Caco-2 (cell line): ENCODE measurements at regions not wholly inside any gene's neighbourhood (a gene's known extent, or its start where the extent isn't known, plus 50 kb on each side); places are given as distances from the start of the nearest gene placed in this dataset.
"Not testable (repeated sequence)": the region's sequence is repeated elsewhere in the genome, so short reads cannot be mapped to it uniquely, and the experiment has no call there.

Experiments
- BruUV-seq: library from RNA; stranded (reverse); fragments of 400-500 nt; replicated peaks from 2 replicates; lab custom pipeline; 2021; lab: Mats Ljungman, UMichigan
- CTCF ChIA-PET: fragments of 300-600 bp; sonication (Branson Sonifier 250); formaldehyde crosslinking; loops from one replicate; lab custom pipeline; 2022; ENCODE audit warnings: antibody characterized with exemption; lab: Charles Lee
- POLR2A ChIA-PET: fragments of 300-600 bp; sonication (Branson Sonifier 250); formaldehyde crosslinking; loops from one replicate; lab custom pipeline; 2022; ENCODE audit warnings: antibody characterized with exemption; lab: Charles Lee
- DNase-seq, 2 experiments: peaks; one replicate each; pipeline versions ENCODE4 v3.0.0 to v3.0.0-alpha.2; 2020 to 2022
- H3K27me3 ChIP-seq: replicated peaks from 2 replicates; pipeline ENCODE4 v1.6.0; 2011; ENCODE audit warnings: low read length; ENCODE audit not compliant: control insufficient read depth, insufficient read depth
- H3K36me3 ChIP-seq: 2 replicates; pipeline ENCODE4 v1.5.1; 2011; ENCODE audit warnings: low read length; ENCODE audit not compliant: control insufficient read depth, insufficient read depth
- H3K4me1 ChIP-seq: fragments of 250-450 bp; sonication (Bioruptor Pico); 2 replicates; pipeline ENCODE4 v1.5.1; 2020; ENCODE audit warnings: mild to moderate bottlenecking
- H3K4me3 ChIP-seq: 2 replicates; pipeline ENCODE4 v1.5.1; 2011; ENCODE audit warnings: low read depth, mild to moderate bottlenecking, control low read depth, low read length
- H3K9me3 ChIP-seq: fragments of 250-450 bp; sonication (Bioruptor Pico); 2 replicates; pipeline ENCODE4 v1.5.1; 2020; ENCODE audit warnings: mild to moderate bottlenecking, moderate library complexity
- H3K27ac Mint-ChIP-seq: one replicate; pipeline ENCODE4 v1.8.0; 2022; ENCODE audit warnings: mixed read lengths; ENCODE audit not compliant: unreplicated experiment
- H3K27me3 Mint-ChIP-seq: one replicate; pipeline ENCODE4 v1.8.0; 2022; ENCODE audit warnings: mixed read lengths; ENCODE audit not compliant: insufficient read depth, unreplicated experiment
- H3K36me3 Mint-ChIP-seq: one replicate; pipeline ENCODE4 v1.8.0; 2022; ENCODE audit warnings: mild to moderate bottlenecking, mixed read lengths; ENCODE audit not compliant: insufficient read depth, unreplicated experiment
- H3K4me1 Mint-ChIP-seq: one replicate; pipeline ENCODE4 v1.8.0; 2022; ENCODE audit warnings: low read depth, mixed read lengths; ENCODE audit not compliant: unreplicated experiment
- H3K4me3 Mint-ChIP-seq: one replicate; pipeline ENCODE4 v1.8.0; 2022; ENCODE audit warnings: mild to moderate bottlenecking, moderate library complexity, mixed read lengths; ENCODE audit not compliant: unreplicated experiment
- H3K9me3 Mint-ChIP-seq: one replicate; pipeline ENCODE4 v1.8.0; 2022; ENCODE audit warnings: mixed read lengths; ENCODE audit not compliant: unreplicated experiment
- intact Hi-C: fragments of 100-400 bp; cut with micrococcal nuclease; formaldehyde crosslinking; loops from one replicate; pipeline ENCODE4 v1.10.0; 2022; ENCODE audit not compliant: unreplicated experiment
- TF ChIP-seq, protein P1 (sequence below), 2 experiments: fragments of 200-600 bp in 1 of 2; IDR thresholded peaks; 1 replicate in 1 of 2; 2 replicates in 1 of 2; pipeline versions ENCODE4 v1.5.1 to v1.8.0; 2011 to 2022; ENCODE audit warnings: antibody characterized with exemption in 1 of 2, control low read depth in 1 of 2, inconsistent platforms in 1 of 2, low read depth in 1 of 2, low read length in 1 of 2, mild to moderate bottlenecking in 1 of 2, moderate library complexity in 1 of 2; ENCODE audit not compliant: insufficient read depth in 1 of 2, severe bottlenecking in 1 of 2, unreplicated experiment in 1 of 2

DNA sequence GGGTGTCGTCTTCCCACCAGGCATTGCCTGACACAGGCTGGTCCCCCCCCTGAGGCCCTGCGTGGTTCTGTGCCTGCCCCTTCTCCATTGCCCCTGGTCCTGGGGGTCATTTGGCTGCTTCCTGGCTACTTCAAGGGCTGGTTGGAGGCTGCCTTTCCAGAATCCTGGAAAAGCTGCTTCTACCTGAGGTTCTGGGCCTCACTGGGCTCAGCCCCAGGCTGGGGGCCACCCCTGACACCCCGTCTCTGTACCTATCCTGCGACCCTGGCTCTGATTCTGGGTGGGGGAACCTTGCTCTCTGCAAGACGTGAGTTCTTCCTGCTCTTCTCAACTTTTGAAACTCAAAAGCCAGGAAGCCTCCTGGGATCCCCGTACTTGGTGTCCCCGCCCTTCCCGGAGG is 149.3 kb upstream of the PTPN1 start:
- Mint-ChIP-seq H3K4me1 (peaks cover 15% of the 10 kb centered on the region), H3K27ac (no peak overlapping the region), H3K4me3 (no peak overlapping the region), H3K36me3 (no peaks in the 10 kb centered on the region), H3K27me3 (no peaks in the 10 kb centered on the region), H3K9me3 (no peaks in the 10 kb centered on the region)
- Histone ChIP-seq H3K4me1 (peaks cover 20% of the 10 kb centered on the region), H3K36me3 (no peaks in the 10 kb centered on the region), H3K27me3 (no peaks in the 10 kb centered on the region), H3K9me3 (no peaks in the 10 kb centered on the region; the same call in 1 of the 2 replicates), H3K4me3 (no peak overlapping the region)
- POLR2A ChIA-PET, result no interaction called here
- CTCF ChIA-PET, result interaction anchor here (0.8 to 0.9 kb wide), 2 partner anchors 30 to 103 kb away, joined by 3 to 4 read pairs; no protein-coding TSS in a partner anchor
- BruUV-seq, result no TSS peak
- DNase-seq, result no peak
- TF ChIP-seq, protein P1, sequence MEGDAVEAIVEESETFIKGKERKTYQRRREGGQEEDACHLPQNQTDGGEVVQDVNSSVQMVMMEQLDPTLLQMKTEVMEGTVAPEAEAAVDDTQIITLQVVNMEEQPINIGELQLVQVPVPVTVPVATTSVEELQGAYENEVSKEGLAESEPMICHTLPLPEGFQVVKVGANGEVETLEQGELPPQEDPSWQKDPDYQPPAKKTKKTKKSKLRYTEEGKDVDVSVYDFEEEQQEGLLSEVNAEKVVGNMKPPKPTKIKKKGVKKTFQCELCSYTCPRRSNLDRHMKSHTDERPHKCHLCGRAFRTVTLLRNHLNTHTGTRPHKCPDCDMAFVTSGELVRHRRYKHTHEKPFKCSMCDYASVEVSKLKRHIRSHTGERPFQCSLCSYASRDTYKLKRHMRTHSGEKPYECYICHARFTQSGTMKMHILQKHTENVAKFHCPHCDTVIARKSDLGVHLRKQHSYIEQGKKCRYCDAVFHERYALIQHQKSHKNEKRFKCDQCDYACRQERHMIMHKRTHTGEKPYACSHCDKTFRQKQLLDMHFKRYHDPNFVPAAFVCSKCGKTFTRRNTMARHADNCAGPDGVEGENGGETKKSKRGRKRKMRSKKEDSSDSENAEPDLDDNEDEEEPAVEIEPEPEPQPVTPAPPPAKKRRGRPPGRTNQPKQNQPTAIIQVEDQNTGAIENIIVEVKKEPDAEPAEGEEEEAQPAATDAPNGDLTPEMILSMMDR (IDR thresholded peaks at IDR 0.05; ENCODE audit: insufficient read depth in 1 of 2, low read depth in 1 of 2, low read length in 1 of 2, severe bottlenecking in 1 of 2, unreplicated experiment in 1 of 2), result no peak
- intact Hi-C loops, result loop anchor here (1.0 kb wide), 1 partner anchor 99 kb away; no protein-coding TSS in a partner anchor

DNA sequence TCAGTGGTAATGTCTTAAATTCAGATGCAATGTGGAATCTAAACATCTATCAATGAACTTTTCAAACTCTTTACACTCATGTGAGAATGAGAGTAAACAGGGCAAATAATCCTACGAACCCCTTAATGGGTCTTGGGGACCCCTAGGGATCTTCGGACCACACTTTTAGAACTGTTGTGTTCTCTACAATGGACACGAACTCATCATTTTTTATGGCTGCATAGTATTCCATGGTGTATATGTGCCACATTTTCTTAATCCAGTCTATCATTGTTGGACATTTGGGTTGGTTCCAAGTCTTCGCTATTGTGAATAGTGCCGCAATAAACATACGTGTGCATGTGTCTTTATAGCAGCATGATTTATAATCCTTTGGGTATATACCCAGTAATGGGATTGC is 148.0 kb upstream of the PTPN1 start:
- H3K36me3 Mint-ChIP-seq, H3K27me3 ChIP-seq, BruUV-seq, H3K27ac Mint-ChIP-seq, H3K4me3 ChIP-seq, H3K9me3 ChIP-seq, CTCF ChIA-PET, intact Hi-C loops, H3K27me3 Mint-ChIP-seq, H3K9me3 Mint-ChIP-seq, POLR2A ChIA-PET, DNase-seq, H3K36me3 ChIP-seq, H3K4me3 Mint-ChIP-seq: not testable (repeated sequence)
- peaks cover 24% of the 10 kb centered on the region for H3K4me1 ChIP-seq
- peaks cover 21% of the 10 kb centered on the region for H3K4me1 Mint-ChIP-seq

DNA sequence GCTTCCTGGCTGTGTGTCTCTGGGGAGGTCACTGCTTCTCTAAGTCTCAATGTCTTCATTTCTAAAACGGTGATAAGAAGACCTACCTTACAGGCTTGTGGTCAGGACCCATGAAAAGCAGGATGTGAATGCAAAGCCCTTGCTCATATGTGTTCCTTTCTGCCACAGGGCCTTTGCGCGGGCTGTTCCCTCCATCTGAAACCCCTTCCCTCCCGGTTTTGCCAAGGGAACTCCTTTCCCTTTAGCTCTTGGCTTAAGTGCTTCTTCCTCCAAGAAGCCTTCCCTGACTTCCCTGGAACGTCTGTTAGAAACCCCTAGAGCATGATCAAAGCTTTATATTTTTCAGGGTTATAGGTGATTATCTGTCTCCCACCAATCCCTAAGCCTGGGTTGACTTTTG is 147.2 kb upstream of the PTPN1 start:
- Mint-ChIP-seq H3K4me3 (no peak overlapping the region), H3K27ac (no peak overlapping the region), H3K27me3 (no peaks in the 10 kb centered on the region), H3K9me3 (no peaks in the 10 kb centered on the region), H3K4me1 (peaks cover 24% of the 10 kb centered on the region), H3K36me3 (no peaks in the 10 kb centered on the region)
- H3K27me3 ChIP-seq, result no peaks in the 10 kb centered on the region
- intact Hi-C loops, result no loop called here
- H3K4me1 ChIP-seq, result peaks cover 24% of the 10 kb centered on the region
- BruUV-seq, result no TSS peak
- H3K36me3 ChIP-seq, result no peaks in the 10 kb centered on the region
- ChIA-PET CTCF (interaction anchor here (0.7 kb wide), 1 partner anchor 99 kb away, joined by 3 read pairs; no protein-coding TSS in a partner anchor), POLR2A (no interaction called here)
- H3K9me3 ChIP-seq, result no peaks in the 10 kb centered on the region; the same call in 1 of the 2 replicates
- no peak for DNase-seq
- TF ChIP-seq, protein P1 (IDR thresholded peaks at IDR 0.05; ENCODE audit: insufficient read depth in 1 of 2, low read depth in 1 of 2, low read length in 1 of 2, severe bottlenecking in 1 of 2, unreplicated experiment in 1 of 2), result no peak
- H3K4me3 ChIP-seq, result no peak overlapping the region
